Neural progenitor cell (in vitro differentiated cells): ENCODE measurements at regions not wholly inside any gene's neighbourhood (a gene's known extent, or its start where the extent isn't known, plus 50 kb on each side); places are given as distances from the start of the nearest gene placed in this dataset.
"Not testable (repeated sequence)": the region's sequence is repeated elsewhere in the genome, so short reads cannot be mapped to it uniquely, and the experiment has no call there.

Experiments
- CTCF ChIP-seq: fragments of 200-600 bp; sonication (generic); IDR thresholded peaks from 2 replicates; pipeline ENCODE4 v1.5.1; 2017; ENCODE audit warnings: antibody characterized with exemption, mild to moderate bottlenecking
- EZH2 ChIP-seq: fragments of 200-600 bp; sonication (generic); IDR thresholded peaks from 2 replicates; pipeline ENCODE4 v1.6.1; 2017; ENCODE audit warnings: antibody characterized with exemption, mild to moderate bottlenecking, moderate library complexity
- EZH2phosphoT487 ChIP-seq: fragments of 200-600 bp; sonication (generic); IDR thresholded peaks from 2 replicates; pipeline ENCODE4 v1.6.1; 2017; ENCODE audit warnings: antibody characterized with exemption

- not testable (repeated sequence) for TF ChIP-seq CTCF, EZH2, EZH2phosphoT487
Measured at GRCh38 chr21:20048130-20048837, 949.9 kb upstream of the NCAM2 start.
